HepG2 (cell line): ENCODE measurements at regions not wholly inside any gene's neighbourhood (a gene's known extent, or its start where the extent isn't known, plus 50 kb on each side); places are given as distances from the start of the nearest gene placed in this dataset.

Experiments used
- ATAC-seq: fragments of 200-7000 bp; cut with Tn5 transposase; 3 replicates; pipeline ENCODE4 v1.9.1; 2020; ENCODE audit warnings: mild to moderate bottlenecking, moderate library complexity
- BruUV-seq: library from RNA; stranded (reverse); fragments of 400-500 nt; replicated peaks from 2 replicates; lab custom pipeline; 2021; lab: Mats Ljungman, UMichigan
- CTCF ChIA-PET: fragments of 300-600 bp; formaldehyde crosslinking; extraction: SDS; loops from one replicate; lab custom pipeline; 2021; ENCODE audit warnings: low total read pairs, inconsistent platforms, low intra/inter-chr PET ratio; lab: Yijun Ruan, JAX
- POLR2A ChIA-PET: fragments of 350-600 bp; sonication (Branson Sonifier 250); formaldehyde crosslinking; loops from one replicate; lab custom pipeline; 2020; ENCODE audit warnings: antibody characterized with exemption, inconsistent platforms; lab: Yijun Ruan, JAX
- DNase-seq: peaks from one replicate; pipeline ENCODE4 v3.0.0-alpha.2; 2015; ENCODE audit warnings: low spot score
- FAIRE-seq: peaks from 3 replicates; lab custom pipeline; 2011; peaks lifted over from hg19 to GRCh38; lab: Jason Lieb, UNC
- H2AFZ ChIP-seq: one replicate; pipeline ENCODE4 v1.6.1; 2011; ENCODE audit warnings: low read length, inconsistent platforms
- H3K27ac ChIP-seq: fragments of 300-600 bp; 3 replicates; pipeline ENCODE4 v1.8.0; 2011; ENCODE audit warnings: mixed run types, mild to moderate bottlenecking, mixed read lengths, low read length, inconsistent platforms; ENCODE audit not compliant: insufficient read depth; ENCODE audit errors: extremely low read length
- H3K27me3 ChIP-seq, 2 experiments: fragments of 200-600 bp in 1 of 2; 2 replicates in 1 of 2; 3 replicates in 1 of 2; pipeline versions ENCODE4 v1.6.0 to v1.8.0; 2011; ENCODE audit warnings: low read length in 2 of 2, mild to moderate bottlenecking in 2 of 2, moderate library complexity in 2 of 2, inconsistent platforms in 1 of 2; ENCODE audit not compliant: insufficient read depth in 2 of 2, control insufficient read depth in 1 of 2
- H3K36me3 ChIP-seq, 2 experiments: fragments of 200-600 bp in 1 of 2; replicated peaks in 1 of 2; 2 replicates in 1 of 2; 3 replicates in 1 of 2; pipeline versions ENCODE4 v1.5.1 to v1.8.0; 2011; ENCODE audit warnings: low read length in 2 of 2, inconsistent platforms in 1 of 2; ENCODE audit not compliant: insufficient read depth in 2 of 2, control insufficient read depth in 1 of 2
- H3K4me1 ChIP-seq: 2 replicates; pipeline ENCODE4 v1.5.1; 2012; ENCODE audit warnings: low read length, inconsistent platforms; ENCODE audit not compliant: insufficient read depth
- H3K4me2 ChIP-seq: 2 replicates; pipeline ENCODE4 v1.6.0; 2011; ENCODE audit warnings: low read depth, low read length, inconsistent platforms
- H3K4me3 ChIP-seq, 3 experiments: fragments of 200-600 bp in 1 of 3; sonication (generic), shearing (Covaris generic) in 1 of 3; replicated peaks in 1 of 3; 2 replicates each; pipeline ENCODE4 v1.5.1; 2011 to 2016; ENCODE audit warnings: low read length in 3 of 3, inconsistent platforms in 2 of 3, low read depth in 2 of 3, mild to moderate bottlenecking in 2 of 3, control low read depth in 1 of 3, mixed read lengths in 1 of 3; ENCODE audit not compliant: insufficient read depth in 1 of 3
- H3K79me2 ChIP-seq: one replicate; pipeline ENCODE4 v1.6.1; 2011; ENCODE audit warnings: low read length, inconsistent platforms; ENCODE audit not compliant: insufficient read depth
- H3K9ac ChIP-seq: 2 replicates; pipeline ENCODE4 v1.6.0; 2011; ENCODE audit warnings: mild to moderate bottlenecking, low read depth, low read length, inconsistent platforms; ENCODE audit not compliant: insufficient read depth
- H3K9me3 ChIP-seq: 2 replicates; pipeline ENCODE4 v1.5.1; 2012; ENCODE audit warnings: mild to moderate bottlenecking, low read length
- H4K20me1 ChIP-seq: 2 replicates; pipeline ENCODE4 v1.6.0; 2011; ENCODE audit warnings: inconsistent platforms, mild to moderate bottlenecking, low read length, moderate library complexity; ENCODE audit not compliant: insufficient read depth
- BORCS8-MEF2B ChIP-seq: sonication (generic); formaldehyde crosslinking; IDR thresholded peaks from 2 replicates; pipeline ENCODE4 v1.8.0; 2022; ENCODE audit warnings: mild to moderate bottlenecking, missing genetic modification reagents
- GFI1 ChIP-seq: sonication (generic); formaldehyde crosslinking; IDR thresholded peaks from 2 replicates; pipeline ENCODE4 v1.5.0; 2020; ENCODE audit warnings: missing genetic modification reagents, mild to moderate bottlenecking, borderline replicate concordance
- SMAD3 ChIP-seq: sonication (generic); formaldehyde crosslinking; IDR thresholded peaks from 2 replicates; pipeline ENCODE4 v1.4.0; 2020; ENCODE audit warnings: missing genetic modification reagents
- ZSCAN5A ChIP-seq: sonication (generic); formaldehyde crosslinking; IDR thresholded peaks from 2 replicates; pipeline ENCODE4 v1.8.0; 2022; ENCODE audit warnings: mild to moderate bottlenecking, missing genetic modification reagents, borderline replicate concordance
- WGBS: methylation state at CpG from one replicate; pipeline ENCODE4 v1.1.6; 2017; ENCODE audit warnings: low lambda C conversion rate; 5-methylcytosine and 5-hydroxymethylcytosine counted together
- in situ Hi-C: cut with HindIII; loops from 2 replicates; pipeline ENCODE4 v1.10.0; 2017; ENCODE audit warnings: low pct_unique_long_range_greater_than_20kb; ENCODE audit not compliant: extremely low pct_ligation_motif_present
- intact Hi-C: fragments of 100-400 bp; cut with micrococcal nuclease; formaldehyde crosslinking; loops from one replicate; pipeline ENCODE4 v1.10.0; 2022; ENCODE audit not compliant: unreplicated experiment
- TF ChIP-seq, protein P1 (sequence below): sonication (generic); formaldehyde crosslinking; IDR thresholded peaks from 2 replicates; pipeline ENCODE4 v1.4.0; 2020; ENCODE audit warnings: mild to moderate bottlenecking, missing genetic modification reagents

- TF ChIP-seq BORCS8-MEF2B (CRISPR knock-in tag): no peak
- no peak for TF ChIP-seq GFI1 (CRISPR knock-in tag)
- TF ChIP-seq, protein P1, sequence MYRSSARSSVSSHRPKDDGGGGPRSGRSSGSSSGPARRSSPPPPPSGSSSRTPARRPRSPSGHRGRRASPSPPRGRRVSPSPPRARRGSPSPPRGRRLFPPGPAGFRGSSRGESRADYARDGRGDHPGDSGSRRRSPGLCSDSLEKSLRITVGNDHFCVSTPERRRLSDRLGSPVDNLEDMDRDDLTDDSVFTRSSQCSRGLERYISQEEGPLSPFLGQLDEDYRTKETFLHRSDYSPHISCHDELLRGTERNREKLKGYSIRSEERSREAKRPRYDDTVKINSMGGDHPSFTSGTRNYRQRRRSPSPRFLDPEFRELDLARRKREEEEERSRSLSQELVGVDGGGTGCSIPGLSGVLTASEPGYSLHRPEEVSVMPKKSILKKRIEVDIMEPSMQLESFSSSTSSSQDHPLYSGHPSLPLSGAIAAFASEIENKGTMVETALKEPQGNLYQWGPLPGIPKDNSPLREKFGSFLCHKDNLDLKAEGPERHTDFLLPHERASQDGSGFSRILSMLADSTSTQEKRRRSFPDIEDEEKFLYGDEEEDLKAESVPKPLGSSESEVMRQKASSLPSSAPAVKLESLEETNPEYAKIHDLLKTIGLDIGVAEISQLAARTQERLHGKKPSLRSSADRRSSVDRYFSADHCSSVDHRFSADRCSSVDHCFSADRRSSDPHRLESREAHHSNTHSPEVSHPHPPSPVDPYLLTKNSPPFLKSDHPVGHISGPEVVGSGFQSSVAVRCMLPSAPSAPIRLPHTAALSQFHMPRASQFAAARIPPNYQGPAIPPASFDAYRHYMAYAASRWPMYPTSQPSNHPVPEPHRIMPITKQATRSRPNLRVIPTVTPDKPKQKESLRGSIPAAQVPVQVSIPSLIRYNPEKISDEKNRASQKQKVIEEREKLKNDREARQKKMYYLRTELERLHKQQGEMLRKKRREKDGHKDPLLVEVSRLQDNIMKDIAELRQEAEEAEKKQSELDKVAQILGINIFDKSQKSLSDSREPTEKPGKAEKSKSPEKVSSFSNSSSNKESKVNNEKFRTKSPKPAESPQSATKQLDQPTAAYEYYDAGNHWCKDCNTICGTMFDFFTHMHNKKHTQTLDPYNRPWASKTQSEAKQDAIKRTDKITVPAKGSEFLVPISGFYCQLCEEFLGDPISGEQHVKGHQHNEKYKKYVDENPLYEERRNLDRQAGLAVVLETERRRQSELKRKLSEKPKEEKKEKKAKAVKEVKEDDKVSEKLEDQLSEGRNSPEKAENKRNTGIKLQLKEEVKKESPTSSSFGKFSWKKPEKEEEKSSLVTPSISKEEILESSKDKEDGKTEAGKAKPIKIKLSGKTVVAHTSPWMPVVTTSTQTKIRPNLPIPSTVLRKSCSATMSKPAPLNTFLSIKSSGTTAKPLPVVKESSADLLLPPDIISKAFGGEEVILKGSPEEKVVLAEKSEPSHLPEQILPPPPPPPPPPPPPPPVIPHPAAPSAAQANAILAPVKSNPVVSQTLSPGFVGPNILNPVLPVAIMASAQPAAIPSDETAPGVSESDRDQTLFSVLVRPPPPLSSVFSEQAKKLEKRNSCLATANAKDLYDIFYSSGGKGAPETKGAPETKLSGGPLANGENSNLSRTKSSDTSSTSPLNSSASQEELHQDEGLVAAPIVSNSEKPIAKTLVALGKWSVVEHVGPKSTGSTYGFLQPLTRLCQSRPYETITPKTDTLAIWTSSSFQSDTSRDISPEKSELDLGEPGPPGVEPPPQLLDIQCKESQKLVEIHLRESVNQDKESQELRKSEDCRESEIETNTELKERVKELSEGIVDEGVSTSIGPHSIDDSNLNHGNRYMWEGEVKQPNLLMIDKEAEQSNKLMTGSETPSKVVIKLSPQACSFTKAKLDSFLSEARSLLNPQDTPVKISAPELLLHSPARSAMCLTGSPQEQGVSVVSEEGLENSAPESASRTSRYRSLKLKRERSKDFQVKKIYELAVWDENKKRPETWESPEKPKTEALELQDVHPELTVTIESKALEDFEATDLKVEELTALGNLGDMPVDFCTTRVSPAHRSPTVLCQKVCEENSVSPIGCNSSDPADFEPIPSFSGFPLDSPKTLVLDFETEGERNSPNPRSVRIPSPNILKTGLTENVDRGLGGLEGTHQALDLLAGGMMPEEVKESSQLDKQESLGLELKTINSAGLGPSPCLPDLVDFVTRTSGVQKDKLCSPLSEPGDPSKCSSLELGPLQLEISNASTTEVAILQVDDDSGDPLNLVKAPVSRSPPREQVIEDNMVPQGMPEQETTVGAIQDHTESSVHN (CRISPR knock-in tag): no peak
- no peak for TF ChIP-seq SMAD3
- no peak for TF ChIP-seq ZSCAN5A (CRISPR knock-in tag)
- TF ChIP-seq, all 625 proteins: peak for 0
- Histone ChIP-seq H3K36me3 (no peaks in the 10 kb centered on the region), H3K4me2 (no peak overlapping the region), H3K4me3 (no peak overlapping the region), H3K79me2 (no peaks in the 10 kb centered on the region), H3K9me3 (peaks cover 10% of the 10 kb centered on the region; the same call in 1 of the 2 replicates), H3K9ac (no peak overlapping the region), H3K27ac (no peak overlapping the region), H2AFZ (no peak overlapping the region), H3K27me3 (no peaks in the 10 kb centered on the region), H3K4me1 (no peaks in the 10 kb centered on the region), H4K20me1 (no peaks in the 10 kb centered on the region)
- intact Hi-C loops (no loop called here), in situ Hi-C loops (no loop called here)
- POLR2A ChIA-PET: no interaction called here
- ATAC-seq (no peak), FAIRE-seq (no peak), DNase-seq (no peak)
- BruUV-seq: no TSS peak
- CTCF ChIA-PET: no interaction called here
- 44% methylated on average over 4 of the region's 4 CpGs for WGBS
Measured at GRCh38 chr2:59195851-59196250, 954.7 kb upstream of the FANCL start.
